Spleen (tissue), 11 donors: ENCODE measurements at regions not wholly inside any gene's neighbourhood (a gene's known extent, or its start where the extent isn't known, plus 50 kb on each side); places are given as distances from the start of the nearest gene placed in this dataset.

Experiments used
- DNase-seq: peaks from one replicate; pipeline ENCODE4 v3.0.0-alpha.2; 2020
- H3K27ac ChIP-seq, 8 donors: fragments of 200-600 bp; sonication (generic) in 7 of 8; 1 replicate in 4 of 8; 2 replicates in 4 of 8; pipeline versions ENCODE4 v1.5.0 to v1.8.0; 2016 to 2021; ENCODE audit warnings: inconsistent platforms in 4 of 8, mild to moderate bottlenecking in 4 of 8, moderate library complexity in 1 of 8
- H3K27me3 ChIP-seq, 7 donors: fragments of 200-600 bp; sonication (generic) in 6 of 7; replicated peaks in 1 of 7; 1 replicate in 4 of 7; 2 replicates in 3 of 7; pipeline versions ENCODE4 v1.5.0 to v1.8.0; 2016 to 2021; ENCODE audit warnings: inconsistent platforms in 3 of 7, mild to moderate bottlenecking in 1 of 7
- H3K36me3 ChIP-seq, 6 donors: fragments of 200-600 bp; sonication (generic) in 5 of 6; 1 replicate in 4 of 6; 2 replicates in 2 of 6; pipeline versions ENCODE4 v1.5.0 to v1.8.0; 2016 to 2021; ENCODE audit warnings: inconsistent platforms in 2 of 6
- H3K4me1 ChIP-seq, 6 donors: fragments of 200-600 bp; sonication (generic) in 5 of 6; 1 replicate in 3 of 6; 2 replicates in 3 of 6; pipeline versions ENCODE4 v1.5.0 to v1.8.0; 2016 to 2021; ENCODE audit warnings: inconsistent platforms in 3 of 6
- H3K4me3 ChIP-seq, 8 donors: fragments of 200-600 bp; sonication (generic) in 7 of 8; 1 replicate in 4 of 8; 2 replicates in 4 of 8; pipeline versions ENCODE4 v1.5.0 to v1.8.0; 2016 to 2021; ENCODE audit warnings: inconsistent platforms in 4 of 8, mild to moderate bottlenecking in 4 of 8, moderate library complexity in 2 of 8
- H3K9me3 ChIP-seq, 8 donors: fragments of 200-600 bp; sonication (generic) in 7 of 8; 1 replicate in 4 of 8; 2 replicates in 4 of 8; pipeline versions ENCODE4 v1.5.0 to v1.8.0; 2016 to 2021; ENCODE audit warnings: inconsistent platforms in 4 of 8
- POLR2A ChIP-seq, 3 donors: fragments of 450-650 bp; IDR thresholded peaks; one replicate each; pipeline ENCODE4 v1.5.1; 2017; ENCODE audit warnings: antibody characterized with exemption in 3 of 3, mild to moderate bottlenecking in 1 of 3
- POLR2AphosphoS5 ChIP-seq, 3 donors: sonication (generic); formaldehyde crosslinking; IDR thresholded peaks; one replicate each; pipeline ENCODE4 v1.5.1; 2017; ENCODE audit warnings: antibody characterized with exemption in 3 of 3
- WGBS, 5 donors: extraction: QIAGEN DNeasy Blood & Tissue Kit in 3 of 5; methylation state at CpG; one replicate each; pipeline versions ENCODE4 v1.1.5 to v1.1.7; 2013 to 2018; 5-methylcytosine and 5-hydroxymethylcytosine counted together
- intact Hi-C: fragments of 100-400 bp; cut with DNase I; formaldehyde crosslinking; loops from one replicate; pipeline ENCODE4 v1.15.0; 2023; ENCODE audit warnings: low total_unique reads
- TF ChIP-seq, protein P1 (sequence below), 11 experiments: fragments of 200-600 bp in 7 of 11; fragments of 450-650 bp in 4 of 11; sonication (generic) in 4 of 11; IDR thresholded peaks in 8 of 11; conservative IDR thresholded peaks in 3 of 11; 1 replicate in 7 of 11; 2 replicates in 4 of 11; pipeline versions ENCODE4 v1.4.0 to v1.8.0; 2016 to 2021; ENCODE audit warnings: antibody characterized with exemption in 11 of 11, inconsistent platforms in 4 of 11, mild to moderate bottlenecking in 1 of 11
- donor health status: healthy with polysubstance abuse.
- donor health status: DM: no; HTN: no; CAD: no; lungs with moderate emphysema.
- donor health status: DM: no; HTN: no; CAD: no.
- donor health status: Bipolar disorder and iron deficiency.
- donor health status: healthy.
- donor health status: DM: no; HTN: no; CAD: no.
- donor health status: DM: yes; HTN: yes; CAD: no.

DNA sequence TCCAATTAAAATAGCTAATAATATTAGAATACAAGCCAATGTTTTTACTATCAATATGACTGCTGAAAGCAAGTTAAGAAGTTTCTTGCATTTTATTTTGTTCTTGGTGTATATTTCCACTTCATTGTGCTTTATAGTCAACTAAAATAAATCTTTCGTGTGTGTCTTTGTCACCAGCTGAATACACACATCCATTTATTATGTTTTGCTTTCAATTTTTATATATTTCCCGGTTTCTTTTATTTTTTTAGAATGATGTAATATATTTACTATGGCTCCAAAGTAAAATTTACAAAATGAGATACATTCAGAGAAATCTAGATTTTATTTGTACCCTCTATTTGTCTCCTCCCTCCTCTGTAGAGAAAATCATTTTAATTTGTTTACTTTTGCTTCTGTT lies 495.9 kb upstream of the PAPPA start:
- H3K4me3 ChIP-seq, result no peak overlapping the region
- intact Hi-C loops, result no loop called here
- peaks cover 0 to 3% (median 0%) of the 10 kb centered on the region in 7 donors for H3K27me3 ChIP-seq
- H3K4me1 ChIP-seq, result no peaks in the 10 kb centered on the region
- 61 to 79% (median 69%) methylated on average over 2 of the region's 2 CpGs for WGBS, 5 donors
- TF ChIP-seq, protein P1, sequence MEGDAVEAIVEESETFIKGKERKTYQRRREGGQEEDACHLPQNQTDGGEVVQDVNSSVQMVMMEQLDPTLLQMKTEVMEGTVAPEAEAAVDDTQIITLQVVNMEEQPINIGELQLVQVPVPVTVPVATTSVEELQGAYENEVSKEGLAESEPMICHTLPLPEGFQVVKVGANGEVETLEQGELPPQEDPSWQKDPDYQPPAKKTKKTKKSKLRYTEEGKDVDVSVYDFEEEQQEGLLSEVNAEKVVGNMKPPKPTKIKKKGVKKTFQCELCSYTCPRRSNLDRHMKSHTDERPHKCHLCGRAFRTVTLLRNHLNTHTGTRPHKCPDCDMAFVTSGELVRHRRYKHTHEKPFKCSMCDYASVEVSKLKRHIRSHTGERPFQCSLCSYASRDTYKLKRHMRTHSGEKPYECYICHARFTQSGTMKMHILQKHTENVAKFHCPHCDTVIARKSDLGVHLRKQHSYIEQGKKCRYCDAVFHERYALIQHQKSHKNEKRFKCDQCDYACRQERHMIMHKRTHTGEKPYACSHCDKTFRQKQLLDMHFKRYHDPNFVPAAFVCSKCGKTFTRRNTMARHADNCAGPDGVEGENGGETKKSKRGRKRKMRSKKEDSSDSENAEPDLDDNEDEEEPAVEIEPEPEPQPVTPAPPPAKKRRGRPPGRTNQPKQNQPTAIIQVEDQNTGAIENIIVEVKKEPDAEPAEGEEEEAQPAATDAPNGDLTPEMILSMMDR (IDR thresholded peaks at IDR 0.05 in 8 of 11, conservative IDR thresholded peaks at IDR 0.05 in 3 of 11), result no peak
- TF ChIP-seq POLR2AphosphoS5 (IDR thresholded peaks at IDR 0.05) (no peak), POLR2A (IDR thresholded peaks at IDR 0.05) (no peak)
- no peaks in the 10 kb centered on the region for H3K9me3 ChIP-seq
- no peak overlapping the region for H3K27ac ChIP-seq
- H3K36me3 ChIP-seq, result no peaks in the 10 kb centered on the region
- no peak for DNase-seq

DNA sequence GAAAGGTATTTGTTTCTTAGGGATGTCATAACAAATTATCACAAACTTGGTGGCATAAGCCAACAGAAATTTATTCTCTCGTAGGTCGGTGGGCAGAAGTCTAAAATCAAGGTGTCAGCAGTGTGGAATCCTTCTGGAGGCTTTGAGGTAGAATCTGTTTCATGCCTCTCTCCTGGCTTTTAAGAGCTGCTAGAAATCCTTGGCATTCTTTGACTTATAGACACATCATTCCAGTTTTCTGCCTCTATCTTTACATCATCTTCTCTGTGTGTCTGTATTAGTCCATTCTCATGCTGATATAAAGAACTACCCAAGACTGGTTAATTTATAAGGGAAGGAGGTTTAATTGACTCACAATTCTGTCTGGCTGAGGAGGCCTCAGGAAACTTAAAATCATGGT lies 488.1 kb upstream of the PAPPA start:
- Histone ChIP-seq H3K9me3 (no peaks in the 10 kb centered on the region), H3K27me3 (no peaks in the 10 kb centered on the region), H3K4me3 (no peak overlapping the region), H3K36me3 (no peaks in the 10 kb centered on the region), H3K4me1 (no peaks in the 10 kb centered on the region), H3K27ac (no peak overlapping the region)
- 85 to 97% (median 86%) methylated on average over 2 of the region's 2 CpGs for WGBS, 5 donors
- TF ChIP-seq POLR2AphosphoS5 (IDR thresholded peaks at IDR 0.05) (no peak), POLR2A (IDR thresholded peaks at IDR 0.05) (no peak)
- TF ChIP-seq, protein P1 (IDR thresholded peaks at IDR 0.05 in 8 of 11, conservative IDR thresholded peaks at IDR 0.05 in 3 of 11), result no peak
- intact Hi-C loops, result no loop called here
- no peak for DNase-seq

DNA sequence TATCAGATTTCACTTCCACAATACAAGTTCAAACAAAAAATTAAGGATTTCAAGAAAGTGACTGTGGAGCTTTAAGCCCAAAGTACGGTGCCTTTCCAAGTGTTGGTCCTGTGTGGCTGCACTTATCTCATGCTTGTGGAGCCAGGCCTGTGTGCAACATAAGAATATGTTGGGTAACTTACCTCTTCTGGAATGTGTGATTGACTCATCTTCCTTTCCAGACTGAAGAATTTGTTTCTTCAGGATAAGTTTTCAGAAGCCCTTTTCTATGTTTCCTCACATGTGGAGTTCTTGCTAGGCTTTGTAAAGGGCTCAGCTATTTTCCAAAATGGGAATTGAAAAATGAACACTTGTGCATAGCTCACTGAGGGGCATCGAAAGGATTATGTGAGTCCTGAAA lies 485.1 kb upstream of the PAPPA start:
- H3K4me3 ChIP-seq, result no peak overlapping the region
- WGBS, 5 donors, result 81 to 98% (median 90%) methylated on average over 2 of the region's 2 CpGs
- TF ChIP-seq POLR2AphosphoS5 (IDR thresholded peaks at IDR 0.05) (no peak), POLR2A (IDR thresholded peaks at IDR 0.05) (no peak)
- TF ChIP-seq, protein P1 (IDR thresholded peaks at IDR 0.05 in 8 of 11, conservative IDR thresholded peaks at IDR 0.05 in 3 of 11), result no peak
- H3K27me3 ChIP-seq, result no peaks in the 10 kb centered on the region
- no peak overlapping the region for H3K27ac ChIP-seq
- intact Hi-C loops, result no loop called here
- no peaks in the 10 kb centered on the region for H3K4me1 ChIP-seq
- DNase-seq, result no peak
- no peaks in the 10 kb centered on the region for H3K9me3 ChIP-seq
- no peaks in the 10 kb centered on the region for H3K36me3 ChIP-seq

DNA sequence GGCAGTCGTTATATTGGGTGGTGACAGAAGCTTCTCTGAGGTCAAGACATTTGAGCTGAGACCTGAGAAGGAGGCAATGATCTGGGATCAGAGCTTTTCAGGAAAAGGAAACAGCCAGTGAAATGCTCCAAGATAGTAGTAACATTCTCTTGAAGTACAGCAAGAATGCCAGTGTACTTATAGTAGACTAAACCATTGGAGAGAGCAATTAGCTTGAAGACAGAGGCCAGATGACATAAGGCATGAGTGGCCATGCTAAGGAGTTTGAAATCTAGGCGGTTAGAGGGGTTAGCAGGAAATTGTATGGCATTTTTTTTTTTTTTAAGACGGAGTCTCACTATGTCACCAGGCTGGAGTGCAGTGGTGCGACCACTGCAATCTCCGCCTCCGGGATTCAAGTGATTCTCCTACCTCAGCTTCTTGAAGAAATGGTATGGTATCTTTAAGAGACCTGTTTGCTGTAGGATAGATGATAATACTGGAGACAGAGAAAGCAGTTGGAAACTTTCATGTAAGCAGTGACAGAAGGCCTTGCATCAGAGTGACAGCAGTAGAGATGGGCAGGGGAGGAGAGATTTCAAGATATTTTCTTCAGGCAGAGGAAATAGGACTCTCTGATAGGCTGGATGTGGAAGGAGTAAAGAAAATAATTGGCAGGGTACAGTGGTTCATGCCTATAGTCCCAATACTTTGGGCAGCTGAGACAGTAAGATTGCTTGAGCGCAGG lies 482.2 kb upstream of the PAPPA start:
- peaks cover 0 to under 1% (median 0%) of the 10 kb centered on the region in 8 donors for H3K9me3 ChIP-seq
- H3K27ac ChIP-seq, result no peak overlapping the region
- H3K36me3 ChIP-seq, result no peaks in the 10 kb centered on the region
- no peaks in the 10 kb centered on the region for H3K4me1 ChIP-seq
- intact Hi-C loops, result no loop called here
- no peaks in the 10 kb centered on the region for H3K27me3 ChIP-seq
- no peak for DNase-seq
- H3K4me3 ChIP-seq, result no peak overlapping the region
- TF ChIP-seq, protein P1 (IDR thresholded peaks at IDR 0.05 in 8 of 11, conservative IDR thresholded peaks at IDR 0.05 in 3 of 11), result no peak
- TF ChIP-seq POLR2A (IDR thresholded peaks at IDR 0.05) (no peak), POLR2AphosphoS5 (IDR thresholded peaks at IDR 0.05) (no peak)
- WGBS, 5 donors, result 80 to 87% (median 82%) methylated on average over 7 of the region's 7 CpGs
